WTC11 (cell line): ENCODE measurements at regions not wholly inside any gene's neighbourhood (a gene's known extent, or its start where the extent isn't known, plus 50 kb on each side); places are given as distances from the start of the nearest gene placed in this dataset.

Source experiments
- ATAC-seq: fragments of 200-7000 bp; cut with Tn5 transposase; 2 replicates; pipeline ENCODE4 v1.10.0; 2021; ENCODE audit warnings: mild to moderate bottlenecking, moderate library complexity
- CTCF ChIA-PET: fragments of 300-600 bp; sonication (Branson Sonifier 250); formaldehyde crosslinking; loops from one replicate; lab custom pipeline; 2021; ENCODE audit warnings: antibody characterized with exemption; lab: Charles Lee
- POLR2A ChIA-PET: fragments of 350-600 bp; sonication (Branson Sonifier 250); formaldehyde crosslinking; loops from one replicate; lab custom pipeline; 2021; ENCODE audit warnings: antibody characterized with exemption; lab: Charles Lee
- DNase-seq: peaks from one replicate; pipeline ENCODE4 v3.0.0; 2021; ENCODE audit warnings: low spot score
- H3K27ac Mint-ChIP-seq: 2 replicates; pipeline ENCODE4 v1.8.0; 2021; ENCODE audit warnings: mixed read lengths
- H3K27me3 Mint-ChIP-seq: 2 replicates; pipeline ENCODE4 v1.8.0; 2021; ENCODE audit warnings: low read depth, mild to moderate bottlenecking, moderate library complexity, mixed read lengths
- H3K36me3 Mint-ChIP-seq: 2 replicates; pipeline ENCODE4 v1.8.0; 2021; ENCODE audit warnings: mixed read lengths
- H3K4me1 Mint-ChIP-seq: 2 replicates; pipeline ENCODE4 v1.8.0; 2022; ENCODE audit warnings: mixed read lengths
- H3K4me3 Mint-ChIP-seq: 2 replicates; pipeline ENCODE4 v1.8.0; 2021; ENCODE audit warnings: mild to moderate bottlenecking, moderate library complexity, mixed read lengths
- H3K9me3 Mint-ChIP-seq: 2 replicates; pipeline ENCODE4 v1.8.0; 2021; ENCODE audit warnings: mixed read lengths
- ATF1 ChIP-seq: sonication (generic); formaldehyde crosslinking; IDR thresholded peaks from 2 replicates; pipeline ENCODE4 v1.8.1; 2023; ENCODE audit warnings: mild to moderate bottlenecking, moderate library complexity, missing genetic modification reagents
- CTCF ChIP-seq: fragments of 200-600 bp; IDR thresholded peaks from 2 replicates; pipeline ENCODE4 v1.8.0; 2022; ENCODE audit warnings: antibody characterized with exemption
- ESRRA ChIP-seq: sonication (generic); formaldehyde crosslinking; IDR thresholded peaks from 2 replicates; pipeline ENCODE4 v1.8.1; 2022; ENCODE audit warnings: mild to moderate bottlenecking, missing genetic modification reagents, borderline replicate concordance
- FOXP1 ChIP-seq: sonication (generic); formaldehyde crosslinking; IDR thresholded peaks from 2 replicates; pipeline ENCODE4 v1.8.0; 2022; ENCODE audit warnings: missing genetic modification reagents, mild to moderate bottlenecking, moderate library complexity, borderline replicate concordance
- HMGXB4 ChIP-seq: sonication (generic); formaldehyde crosslinking; IDR thresholded peaks from 2 replicates; pipeline ENCODE4 v1.8.1; 2023; ENCODE audit warnings: mild to moderate bottlenecking, moderate library complexity, missing genetic modification reagents
- JAZF1 ChIP-seq: fragments of 250-450 bp; sonication (Bioruptor Pico); IDR thresholded peaks from 2 replicates; pipeline ENCODE4 v1.9.0; 2021; ENCODE audit warnings: moderate library complexity, mild to moderate bottlenecking, inconsistent platforms
- NFATC4 ChIP-seq: fragments of 250-450 bp; sonication (Bioruptor Pico); IDR thresholded peaks from 2 replicates; pipeline ENCODE4 v1.9.0; 2021; ENCODE audit warnings: mild to moderate bottlenecking
- OVOL2 ChIP-seq: fragments of 250-450 bp; sonication (Bioruptor Pico); IDR thresholded peaks from 2 replicates; pipeline ENCODE4 v1.9.0; 2021; ENCODE audit warnings: mild to moderate bottlenecking, borderline replicate concordance
- PRDM15 ChIP-seq: sonication (generic); formaldehyde crosslinking; IDR thresholded peaks from 2 replicates; pipeline ENCODE4 v1.8.0; 2022; ENCODE audit warnings: missing genetic modification reagents
- STAT6 ChIP-seq: sonication (generic); formaldehyde crosslinking; conservative IDR thresholded peaks from 2 replicates; pipeline ENCODE4 v1.8.1; 2023; ENCODE audit warnings: mild to moderate bottlenecking, low read depth, missing genetic modification reagents, moderate library complexity
- TCF7 ChIP-seq: sonication (generic); formaldehyde crosslinking; IDR thresholded peaks from 2 replicates; pipeline ENCODE4 v1.8.0; 2022; ENCODE audit warnings: mild to moderate bottlenecking, low read depth, missing genetic modification reagents, moderate library complexity
- USF1 ChIP-seq: sonication (generic); formaldehyde crosslinking; IDR thresholded peaks from 2 replicates; pipeline ENCODE4 v1.8.0; 2022; ENCODE audit warnings: mild to moderate bottlenecking, missing genetic modification reagents
- ZBTB21 ChIP-seq: sonication (generic); formaldehyde crosslinking; IDR thresholded peaks from 2 replicates; pipeline ENCODE4 v1.8.1; 2023; ENCODE audit warnings: mild to moderate bottlenecking, missing genetic modification reagents, borderline replicate concordance
- ZMAT4 ChIP-seq: fragments of 250-450 bp; sonication (Bioruptor Pico); IDR thresholded peaks from 2 replicates; pipeline ENCODE4 v1.9.0; 2021; ENCODE audit warnings: mild to moderate bottlenecking
- ZNF232 ChIP-seq: sonication (generic); formaldehyde crosslinking; IDR thresholded peaks from 2 replicates; pipeline ENCODE4 v1.8.0; 2022; ENCODE audit warnings: mild to moderate bottlenecking, missing genetic modification reagents

- CTCF ChIA-PET, result no interaction called here
- ATAC-seq, result no peak
These were observed 263.0 kb downstream of the PHF14 start for GRCh38 chr7:11236680-11237079.

GRCh38 chr7:11237742-11238141 is 264.1 kb downstream of the PHF14 start:
- CTCF ChIA-PET, result no interaction called here
- peak; percentile 54 for ATAC-seq
- Mint-ChIP-seq H3K4me1 (peaks cover 54% of the 10 kb centered on the region), H3K27ac (0 out of 2 replicates have a peak overlapping the region, but pooled peaks have one; percentile 3), H3K9me3 (no peaks in the 10 kb centered on the region), H3K4me3 (0 out of 2 replicates have a peak overlapping the region, but pooled peaks have one; percentile 21), H3K27me3 (no peaks in the 10 kb centered on the region), H3K36me3 (no peaks in the 10 kb centered on the region)
- POLR2A ChIA-PET, result no interaction called here
- DNase-seq, result no peak
- TF ChIP-seq TCF7 (CRISPR knock-in tag), result no peak
- no peak for TF ChIP-seq OVOL2 (CRISPR knock-in tag)
- no peak for TF ChIP-seq PRDM15
- TF ChIP-seq ZBTB21 (CRISPR knock-in tag), result no peak
- TF ChIP-seq ZNF232 (CRISPR knock-in tag), result no peak
- no peak for TF ChIP-seq FOXP1 (CRISPR knock-in tag)
- TF ChIP-seq NFATC4 (CRISPR knock-in tag), result no peak

More at GRCh38 chr7:11236680-11237079, 263.0 kb downstream of the PHF14 start:
- DNase-seq, result no peak
- TF ChIP-seq STAT6 (CRISPR knock-in tag) (no peak), ATF1 (CRISPR knock-in tag) (no peak), JAZF1 (CRISPR knock-in tag) (no peak), CTCF (no peak), TCF7 (CRISPR knock-in tag) (no peak), HMGXB4 (CRISPR knock-in tag) (no peak), USF1 (CRISPR knock-in tag) (no peak), ESRRA (CRISPR knock-in tag) (no peak), FOXP1 (CRISPR knock-in tag) (no peak), ZMAT4 (CRISPR knock-in tag) (no peak)
- TF ChIP-seq, all 79 proteins: peak for 0
- Mint-ChIP-seq H3K27me3 (no peaks in the 10 kb centered on the region), H3K4me1 (peaks cover 62% of the 10 kb centered on the region), H3K36me3 (no peaks in the 10 kb centered on the region), H3K4me3 (no peak overlapping the region), H3K27ac (no peak overlapping the region), H3K9me3 (no peaks in the 10 kb centered on the region; the same call in 1 of the 2 replicates)
- POLR2A ChIA-PET, result no interaction called here
